Body of pancreas (tissue), 4 donors: ENCODE measurements at regions not wholly inside any gene's neighbourhood (a gene's known extent, or its start where the extent isn't known, plus 50 kb on each side); places are given as distances from the start of the nearest gene placed in this dataset.

ENCODE experiments used
- CTCF ChIP-seq, 7 experiments: fragments of 450-650 bp in 4 of 7; fragments of 200-600 bp in 3 of 7; sonication (generic) in 3 of 7; IDR thresholded peaks; one replicate each; pipeline ENCODE4 v1.5.1; 2016 to 2019; ENCODE audit warnings: antibody characterized with exemption in 7 of 7
- POLR2A ChIP-seq, 3 donors: fragments of 450-650 bp; IDR thresholded peaks; one replicate each; pipeline ENCODE4 v1.6.1; 2016; ENCODE audit warnings: antibody characterized with exemption in 3 of 3, mild to moderate bottlenecking in 2 of 3

DNA sequence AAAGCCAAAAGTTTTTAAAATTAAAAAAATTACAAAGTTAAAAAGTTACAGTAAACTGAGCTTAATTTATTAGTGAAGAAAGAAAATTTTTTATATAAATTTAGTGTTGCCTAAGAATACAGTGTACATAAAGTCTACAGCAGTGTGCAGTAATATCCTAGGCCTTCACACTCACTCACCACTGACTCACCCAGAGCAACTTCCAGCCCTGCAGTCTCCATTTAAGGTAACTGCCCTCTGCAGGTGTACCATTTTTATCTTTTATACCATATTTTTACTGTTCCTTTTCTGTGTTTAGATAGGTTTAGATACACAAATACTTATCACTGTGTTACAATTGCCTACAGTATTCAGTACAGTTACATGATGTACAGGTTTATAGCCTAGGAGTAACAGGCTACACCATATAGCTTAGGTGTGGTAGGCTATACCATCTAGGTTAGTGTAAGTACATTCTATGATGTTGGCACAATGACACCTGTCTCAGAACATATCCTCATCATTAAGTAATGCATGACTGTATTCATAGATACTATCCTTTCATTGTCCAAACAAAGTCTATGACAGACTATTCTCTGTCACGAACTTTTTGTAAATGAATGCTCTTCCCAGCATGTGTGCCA lies 78.6 kb upstream of the PBX1 start:
- TF ChIP-seq CTCF (IDR thresholded peaks at IDR 0.05) (no peak), POLR2A (IDR thresholded peaks at IDR 0.05) (no peak)
